Neural progenitor cell (in vitro differentiated cells): ENCODE measurements at regions not wholly inside any gene's neighbourhood (a gene's known extent, or its start where the extent isn't known, plus 50 kb on each side); places are given as distances from the start of the nearest gene placed in this dataset.

Experiments used
- DNase-seq: peaks from one replicate; pipeline ENCODE4 v3.0.0-alpha.2; 2016; ENCODE audit warnings: low spot score
- H2AFZ ChIP-seq: fragments of 200-600 bp; sonication (generic); replicated peaks from 2 replicates; pipeline ENCODE4 v1.6.1; 2016; ENCODE audit warnings: antibody characterized with exemption
- H3F3A ChIP-seq: fragments of 200-600 bp; sonication (generic); 2 replicates; pipeline ENCODE4 v1.6.1; 2016; ENCODE audit warnings: antibody characterized with exemption, low read depth
- H3K27ac ChIP-seq: fragments of 200-600 bp; sonication (generic); 2 replicates; pipeline ENCODE4 v1.5.1; 2016; ENCODE audit warnings: mild to moderate bottlenecking
- H3K27me3 ChIP-seq: fragments of 200-600 bp; sonication (generic); 2 replicates; pipeline ENCODE4 v1.6.1; 2016; ENCODE audit warnings: mild to moderate bottlenecking, moderate library complexity
- H3K36me3 ChIP-seq: fragments of 200-600 bp; sonication (generic); 2 replicates; pipeline ENCODE4 v1.5.1; 2016
- H3K4me1 ChIP-seq: fragments of 200-600 bp; sonication (generic); 2 replicates; pipeline ENCODE4 v1.6.1; 2016; ENCODE audit warnings: mixed run types
- H3K4me2 ChIP-seq: fragments of 200-600 bp; sonication (generic); 2 replicates; pipeline ENCODE4 v1.6.1; 2016
- H3K4me3 ChIP-seq: fragments of 200-600 bp; sonication (generic); 2 replicates; pipeline ENCODE4 v1.5.1; 2016
- H3K79me2 ChIP-seq: fragments of 200-600 bp; sonication (generic); 2 replicates; pipeline ENCODE4 v1.6.1; 2016; ENCODE audit warnings: low read depth
- H3K9ac ChIP-seq: fragments of 200-600 bp; sonication (generic); 2 replicates; pipeline ENCODE4 v1.6.1; 2016
- H3K9me3 ChIP-seq: fragments of 200-600 bp; sonication (generic); 2 replicates; pipeline ENCODE4 v1.5.1; 2016; ENCODE audit warnings: low read depth
- H4K20me1 ChIP-seq: fragments of 200-600 bp; sonication (generic); 2 replicates; pipeline ENCODE4 v1.6.1; 2016; ENCODE audit warnings: low read depth
- H3K27ac Mint-ChIP-seq: 3 replicates; pipeline ENCODE4 v1.8.0; 2021; ENCODE audit warnings: mixed read lengths
- H3K27me3 Mint-ChIP-seq: 2 replicates; pipeline ENCODE4 v1.8.0; 2022; ENCODE audit warnings: low read depth, mild to moderate bottlenecking, inconsistent platforms, moderate library complexity, mixed read lengths; ENCODE audit not compliant: insufficient read depth
- H3K36me3 Mint-ChIP-seq: 3 replicates; pipeline ENCODE4 v1.8.0; 2021; ENCODE audit warnings: mixed read lengths
- H3K4me1 Mint-ChIP-seq: 3 replicates; pipeline ENCODE4 v1.8.0; 2021; ENCODE audit warnings: mixed read lengths
- H3K4me3 Mint-ChIP-seq: 3 replicates; pipeline ENCODE4 v1.8.0; 2021; ENCODE audit warnings: mild to moderate bottlenecking, moderate library complexity, mixed read lengths
- H3K9me3 Mint-ChIP-seq: 3 replicates; pipeline ENCODE4 v1.8.0; 2020; ENCODE audit warnings: mixed read lengths
- EZH2 ChIP-seq: fragments of 200-600 bp; sonication (generic); IDR thresholded peaks from 2 replicates; pipeline ENCODE4 v1.6.1; 2017; ENCODE audit warnings: antibody characterized with exemption, mild to moderate bottlenecking, moderate library complexity
- EZH2phosphoT487 ChIP-seq: fragments of 200-600 bp; sonication (generic); IDR thresholded peaks from 2 replicates; pipeline ENCODE4 v1.6.1; 2017; ENCODE audit warnings: antibody characterized with exemption
- TF ChIP-seq, protein P1 (sequence below): fragments of 200-600 bp; sonication (generic); IDR thresholded peaks from 2 replicates; pipeline ENCODE4 v1.5.1; 2017; ENCODE audit warnings: antibody characterized with exemption, mild to moderate bottlenecking

DNA sequence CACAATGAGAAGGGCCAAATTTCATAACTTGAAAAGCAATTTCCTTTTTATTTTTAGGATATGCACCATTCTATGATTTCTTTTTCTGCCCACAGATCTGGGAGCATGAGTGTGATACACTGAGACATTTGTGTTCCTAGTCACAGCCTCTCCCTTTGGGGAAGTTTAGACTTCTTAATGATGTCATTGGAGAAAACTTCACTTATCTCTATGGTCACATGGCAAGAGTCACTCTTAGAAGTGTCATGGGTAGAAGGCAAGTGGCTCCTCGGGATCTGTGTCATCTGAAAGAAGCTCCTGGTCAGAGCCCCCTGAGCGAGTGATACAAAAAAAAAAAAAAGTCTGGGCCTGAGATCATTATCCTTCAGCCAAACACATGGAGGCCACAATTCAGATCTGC lies 62.5 kb upstream of the LGALSL start:
- no peak overlapping the region for H3K4me3 ChIP-seq
- no peaks in the 10 kb centered on the region for H3K79me2 ChIP-seq
- no peaks in the 10 kb centered on the region for H4K20me1 ChIP-seq
- Mint-ChIP-seq H3K27me3 (peaks cover 2% of the 10 kb centered on the region), H3K36me3 (peaks cover 2% of the 10 kb centered on the region), H3K4me3 (no peak overlapping the region), H3K9me3 (peaks cover 24% of the 10 kb centered on the region), H3K27ac (no peak overlapping the region), H3K4me1 (peaks cover 7% of the 10 kb centered on the region)
- H3K9ac ChIP-seq: no peak overlapping the region
- peaks cover 6% of the 10 kb centered on the region for H3K36me3 ChIP-seq
- H3K4me2 ChIP-seq: no peak overlapping the region
- peaks cover 7% of the 10 kb centered on the region for H3K9me3 ChIP-seq
- H3K4me1 ChIP-seq: peaks cover 3% of the 10 kb centered on the region
- DNase-seq: no peak
- no peaks in the 10 kb centered on the region for H3F3A ChIP-seq
- TF ChIP-seq, protein P1, sequence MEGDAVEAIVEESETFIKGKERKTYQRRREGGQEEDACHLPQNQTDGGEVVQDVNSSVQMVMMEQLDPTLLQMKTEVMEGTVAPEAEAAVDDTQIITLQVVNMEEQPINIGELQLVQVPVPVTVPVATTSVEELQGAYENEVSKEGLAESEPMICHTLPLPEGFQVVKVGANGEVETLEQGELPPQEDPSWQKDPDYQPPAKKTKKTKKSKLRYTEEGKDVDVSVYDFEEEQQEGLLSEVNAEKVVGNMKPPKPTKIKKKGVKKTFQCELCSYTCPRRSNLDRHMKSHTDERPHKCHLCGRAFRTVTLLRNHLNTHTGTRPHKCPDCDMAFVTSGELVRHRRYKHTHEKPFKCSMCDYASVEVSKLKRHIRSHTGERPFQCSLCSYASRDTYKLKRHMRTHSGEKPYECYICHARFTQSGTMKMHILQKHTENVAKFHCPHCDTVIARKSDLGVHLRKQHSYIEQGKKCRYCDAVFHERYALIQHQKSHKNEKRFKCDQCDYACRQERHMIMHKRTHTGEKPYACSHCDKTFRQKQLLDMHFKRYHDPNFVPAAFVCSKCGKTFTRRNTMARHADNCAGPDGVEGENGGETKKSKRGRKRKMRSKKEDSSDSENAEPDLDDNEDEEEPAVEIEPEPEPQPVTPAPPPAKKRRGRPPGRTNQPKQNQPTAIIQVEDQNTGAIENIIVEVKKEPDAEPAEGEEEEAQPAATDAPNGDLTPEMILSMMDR: no peak
- TF ChIP-seq EZH2phosphoT487 (no peak), EZH2 (no peak)
- no peaks in the 10 kb centered on the region for H3K27me3 ChIP-seq
- no peak overlapping the region for H2AFZ ChIP-seq
- no peak overlapping the region for H3K27ac ChIP-seq

DNA sequence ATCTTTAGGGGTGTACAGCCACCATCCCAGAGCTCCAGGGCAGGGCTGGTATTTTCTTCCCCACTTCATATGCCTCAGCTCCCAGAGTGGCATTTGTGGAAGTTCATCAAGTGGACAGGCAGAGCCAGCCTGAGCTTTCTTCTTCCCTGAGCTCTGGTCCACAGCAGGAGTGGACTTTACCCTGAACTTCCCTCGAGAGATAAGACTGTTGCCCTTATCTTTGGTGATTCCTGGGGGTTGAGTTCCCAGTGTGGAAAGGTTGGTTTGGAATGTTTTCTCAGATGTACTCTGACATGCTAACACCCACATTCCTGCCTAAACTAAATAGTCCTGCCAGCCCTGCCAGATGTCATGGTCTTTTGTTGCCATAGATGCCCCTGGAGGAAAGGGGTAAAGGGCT lies 62.0 kb upstream of the LGALSL start:
- Histone ChIP-seq H3K79me2 (no peaks in the 10 kb centered on the region), H4K20me1 (no peaks in the 10 kb centered on the region), H2AFZ (no peak overlapping the region), H3K9ac (no peak overlapping the region), H3K9me3 (peaks cover 7% of the 10 kb centered on the region), H3K4me3 (no peak overlapping the region), H3K4me1 (peaks cover 4% of the 10 kb centered on the region), H3F3A (no peaks in the 10 kb centered on the region), H3K27me3 (no peaks in the 10 kb centered on the region), H3K27ac (no peak overlapping the region), H3K4me2 (no peak overlapping the region), H3K36me3 (peaks cover 6% of the 10 kb centered on the region)
- peaks cover 5% of the 10 kb centered on the region for H3K4me1 Mint-ChIP-seq
- peaks cover 2% of the 10 kb centered on the region for H3K36me3 Mint-ChIP-seq
- no peak overlapping the region for H3K4me3 Mint-ChIP-seq
- TF ChIP-seq EZH2 (no peak), EZH2phosphoT487 (no peak)
- TF ChIP-seq, protein P1: no peak
- no peak for DNase-seq
- H3K27ac Mint-ChIP-seq: no peak overlapping the region
- H3K9me3 Mint-ChIP-seq: peaks cover 24% of the 10 kb centered on the region
- peaks cover 2% of the 10 kb centered on the region for H3K27me3 Mint-ChIP-seq

DNA sequence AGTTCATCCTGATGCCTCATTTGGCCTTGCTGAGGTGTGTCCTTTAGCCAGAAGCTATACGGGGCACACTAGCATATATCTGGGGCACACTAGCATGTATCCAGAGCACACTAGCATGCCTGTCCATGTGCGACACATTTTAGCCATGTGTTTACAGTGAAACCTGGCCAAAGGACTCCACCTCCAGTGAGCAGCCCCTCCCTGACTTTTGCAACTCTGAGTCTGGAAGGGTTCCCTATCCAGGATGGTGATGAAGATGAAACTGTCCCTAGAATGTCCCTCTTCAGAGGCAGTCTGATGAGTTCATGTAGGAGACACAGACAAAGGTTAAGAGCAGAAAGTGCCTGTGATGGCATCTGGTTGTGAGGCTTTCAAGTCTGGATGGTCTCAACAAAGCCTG lies 61.4 kb upstream of the LGALSL start:
- TF ChIP-seq, protein P1: no peak
- TF ChIP-seq EZH2 (no peak), EZH2phosphoT487 (no peak)
- Histone ChIP-seq H4K20me1 (no peaks in the 10 kb centered on the region), H3F3A (no peaks in the 10 kb centered on the region), H3K36me3 (peaks cover 6% of the 10 kb centered on the region), H3K27me3 (no peaks in the 10 kb centered on the region), H3K9me3 (peaks cover 7% of the 10 kb centered on the region), H3K79me2 (no peaks in the 10 kb centered on the region), H3K4me2 (no peak overlapping the region), H3K9ac (no peak overlapping the region), H2AFZ (no peak overlapping the region), H3K27ac (no peak overlapping the region), H3K4me1 (peaks cover 4% of the 10 kb centered on the region), H3K4me3 (no peak overlapping the region)
- H3K27ac Mint-ChIP-seq: no peak overlapping the region
- peaks cover 2% of the 10 kb centered on the region for H3K36me3 Mint-ChIP-seq
- DNase-seq: no peak
- peaks cover 3% of the 10 kb centered on the region for H3K4me1 Mint-ChIP-seq
- H3K9me3 Mint-ChIP-seq: peaks cover 24% of the 10 kb centered on the region
- peaks cover 2% of the 10 kb centered on the region for H3K27me3 Mint-ChIP-seq
- no peak overlapping the region for H3K4me3 Mint-ChIP-seq
